OCI-LY7 (cell line): ENCODE measurements at regions not wholly inside any gene's neighbourhood (a gene's known extent, or its start where the extent isn't known, plus 50 kb on each side); places are given as distances from the start of the nearest gene placed in this dataset.

Experiments used
- BruUV-seq: library from RNA; stranded (reverse); fragments of 400-500 nt; replicated peaks from 2 replicates; lab custom pipeline; 2021; lab: Mats Ljungman, UMichigan
- CTCF ChIA-PET: fragments of 300-600 bp; sonication (Branson Sonifier 250); formaldehyde crosslinking; loops from one replicate; lab custom pipeline; 2022; ENCODE audit warnings: antibody characterized with exemption; ENCODE audit not compliant: unreplicated experiment; lab: Charles Lee
- POLR2A ChIA-PET: fragments of 300-600 bp; sonication (Branson Sonifier 250); formaldehyde crosslinking; loops from one replicate; lab custom pipeline; 2022; ENCODE audit warnings: antibody characterized with exemption; lab: Charles Lee
- DNase-seq: peaks from one replicate; pipeline ENCODE4 v3.0.0-alpha.2; 2015; ENCODE audit warnings: low spot score
- H2AFZ ChIP-seq: fragments of 200-600 bp; sonication (generic), shearing (Covaris generic); 2 replicates; pipeline ENCODE4 v1.6.1; 2014; ENCODE audit warnings: mild to moderate bottlenecking, antibody characterized with exemption, low read length, moderate library complexity
- H3K27ac ChIP-seq: fragments of 200-600 bp; sonication (generic); 2 replicates; pipeline ENCODE4 v1.5.1; 2014; ENCODE audit warnings: mixed run types, low read depth, mild to moderate bottlenecking, moderate library complexity, low read length, inconsistent platforms; ENCODE audit not compliant: poor library complexity, severe bottlenecking
- H3K36me3 ChIP-seq: fragments of 200-600 bp; sonication (generic); 2 replicates; pipeline ENCODE4 v1.6.1; 2014; ENCODE audit warnings: mild to moderate bottlenecking, antibody characterized with exemption, low read length, moderate library complexity, mixed read lengths; ENCODE audit not compliant: insufficient read depth
- H3K4me1 ChIP-seq: fragments of 200-600 bp; sonication (generic); 2 replicates; pipeline ENCODE4 v1.5.1; 2014; ENCODE audit warnings: mild to moderate bottlenecking, low read length; ENCODE audit not compliant: insufficient read depth, poor library complexity, severe bottlenecking
- H3K4me2 ChIP-seq: fragments of 200-600 bp; sonication (generic); 2 replicates; pipeline ENCODE4 v1.6.1; 2014; ENCODE audit warnings: mild to moderate bottlenecking, low read length
- H3K4me3 ChIP-seq: fragments of 200-600 bp; sonication (generic); 2 replicates; pipeline ENCODE4 v1.5.1; 2014; ENCODE audit warnings: mild to moderate bottlenecking, low read depth, low read length; ENCODE audit not compliant: poor library complexity, severe bottlenecking
- H3K79me2 ChIP-seq: fragments of 200-600 bp; sonication (generic); 2 replicates; pipeline ENCODE4 v1.6.1; 2016; ENCODE audit warnings: low read depth, mild to moderate bottlenecking, low read length, moderate library complexity, mixed read lengths; ENCODE audit not compliant: insufficient read depth
- H3K9me2 ChIP-seq: fragments of 200-600 bp; sonication (generic); 2 replicates; pipeline ENCODE4 v1.6.1; 2016; ENCODE audit warnings: mild to moderate bottlenecking, low read length, mixed read lengths; ENCODE audit not compliant: insufficient read depth
- H3K9me3 ChIP-seq: fragments of 200-600 bp; sonication (generic); 2 replicates; pipeline ENCODE4 v1.6.1; 2014; ENCODE audit warnings: mild to moderate bottlenecking, mixed run types, low read length, mixed read lengths
- H4K20me1 ChIP-seq: fragments of 200-600 bp; sonication (generic); 2 replicates; pipeline ENCODE4 v1.6.1; 2014; ENCODE audit warnings: mild to moderate bottlenecking, antibody characterized with exemption, low read length, moderate library complexity, mixed read lengths; ENCODE audit not compliant: insufficient read depth
- CTCF ChIP-seq: fragments of 200-600 bp; sonication (generic); conservative IDR thresholded peaks from 2 replicates; pipeline ENCODE4 v1.5.1; 2014; ENCODE audit warnings: mild to moderate bottlenecking, antibody characterized with exemption, low read length, moderate library complexity, mixed read lengths
- EZH2phosphoT487 ChIP-seq: fragments of 200-600 bp; sonication (generic); IDR thresholded peaks from 2 replicates; pipeline ENCODE4 v1.6.1; 2018; ENCODE audit warnings: low read depth, borderline replicate concordance, mild to moderate bottlenecking, mixed run types, antibody characterized with exemption, low read length, moderate library complexity, mixed read lengths
- intact Hi-C: fragments of 100-400 bp; cut with micrococcal nuclease; formaldehyde crosslinking; loops from one replicate; pipeline ENCODE4 v1.10.0; 2022; ENCODE audit not compliant: unreplicated experiment

GRCh38 chr10:45082176-45082575 lies 81.5 kb downstream of the ZNF22 start:
- H3K79me2 ChIP-seq = no peaks in the 10 kb centered on the region
- BruUV-seq = no TSS peak
- ChIA-PET CTCF (no interaction called here), POLR2A (no interaction called here)
- no peaks in the 10 kb centered on the region for H3K36me3 ChIP-seq
- no peak overlapping the region for H3K27ac ChIP-seq
- TF ChIP-seq CTCF (no peak), EZH2phosphoT487 (no peak)
- H3K9me2 ChIP-seq = no peaks in the 10 kb centered on the region
- no peak overlapping the region for H3K4me2 ChIP-seq
- H3K4me1 ChIP-seq = no peaks in the 10 kb centered on the region
- no peaks in the 10 kb centered on the region for H3K9me3 ChIP-seq
- H4K20me1 ChIP-seq = no peaks in the 10 kb centered on the region
- H2AFZ ChIP-seq = no peak overlapping the region
- intact Hi-C loops = no loop called here
- no peak for DNase-seq
- no peak overlapping the region for H3K4me3 ChIP-seq

DNA sequence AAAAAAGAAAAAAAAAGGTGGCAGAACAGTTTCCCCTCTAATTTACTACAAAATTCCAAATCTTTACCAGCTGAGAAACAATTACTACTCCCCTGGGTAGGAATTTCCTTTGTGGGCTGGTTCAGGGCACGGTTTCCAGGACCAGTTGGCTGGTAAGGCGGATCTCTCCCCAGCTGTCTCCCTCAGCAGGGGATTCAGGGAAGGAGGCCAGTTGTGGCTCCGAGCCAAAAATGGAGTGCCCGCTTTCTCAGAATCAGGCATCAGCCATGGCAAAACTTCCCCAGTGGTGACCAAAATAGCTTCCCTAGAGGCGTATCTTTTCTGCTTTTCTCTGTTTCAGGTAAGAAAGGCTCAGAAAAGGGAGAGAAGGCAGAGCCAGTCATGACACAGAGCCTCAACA lies 91.2 kb downstream of the ZNF22 start:
- TF ChIP-seq CTCF = no peak
- no peak for TF ChIP-seq EZH2phosphoT487
- Histone ChIP-seq H3K4me1 (no peaks in the 10 kb centered on the region), H3K27ac (no peak overlapping the region), H3K4me2 (no peak overlapping the region), H3K9me3 (no peaks in the 10 kb centered on the region), H2AFZ (no peak overlapping the region), H3K9me2 (no peaks in the 10 kb centered on the region), H3K36me3 (no peaks in the 10 kb centered on the region), H4K20me1 (no peaks in the 10 kb centered on the region), H3K4me3 (no peak overlapping the region), H3K79me2 (no peaks in the 10 kb centered on the region)
- intact Hi-C loops = no loop called here
- CTCF ChIA-PET = no interaction called here
- DNase-seq = no peak
- BruUV-seq = no TSS peak
- POLR2A ChIA-PET = no interaction called here

GRCh38 chr10:45093945-45094344 lies 93.2 kb downstream of the ZNF22 start:
- no TSS peak for BruUV-seq
- Histone ChIP-seq H3K4me1 (no peaks in the 10 kb centered on the region), H3K4me2 (no peak overlapping the region), H3K9me3 (no peaks in the 10 kb centered on the region), H4K20me1 (no peaks in the 10 kb centered on the region), H3K79me2 (no peaks in the 10 kb centered on the region), H2AFZ (no peak overlapping the region), H3K4me3 (no peak overlapping the region), H3K9me2 (no peaks in the 10 kb centered on the region), H3K27ac (no peak overlapping the region), H3K36me3 (no peaks in the 10 kb centered on the region)
- ChIA-PET CTCF (no interaction called here), POLR2A (no interaction called here)
- intact Hi-C loops = no loop called here
- DNase-seq = no peak
- no peak for TF ChIP-seq CTCF
- TF ChIP-seq EZH2phosphoT487 = no peak
